ENCODE measurements at regions not wholly inside any gene's neighbourhood (a gene's known extent, or its start where the extent isn't known, plus 50 kb on each side); places are given as distances from the start of the nearest gene placed in this dataset.

DNA sequence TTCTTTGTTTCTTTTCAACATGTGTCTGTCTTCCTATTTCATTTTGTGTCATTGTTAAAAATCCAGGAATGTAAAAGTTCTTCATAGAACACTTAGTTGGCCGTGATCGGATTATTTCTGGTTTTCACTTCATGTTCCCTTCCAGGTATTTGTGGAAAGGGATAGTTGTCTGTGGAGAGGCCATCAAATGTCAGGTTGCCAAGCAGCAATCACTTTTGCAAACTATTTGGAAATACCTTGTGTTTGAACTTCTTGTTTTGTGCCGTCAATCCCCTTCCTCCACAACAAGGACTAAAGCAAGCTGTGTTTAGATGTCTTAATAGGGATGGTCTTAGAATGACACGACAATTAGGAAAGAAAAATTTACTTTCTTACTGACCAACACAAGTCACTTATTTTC lies 116.9 kb upstream of the MPDZ start:
- no peak for TF ChIP-seq POLR2A (IDR thresholded peaks at IDR 0.05)
- TF ChIP-seq, protein P1, sequence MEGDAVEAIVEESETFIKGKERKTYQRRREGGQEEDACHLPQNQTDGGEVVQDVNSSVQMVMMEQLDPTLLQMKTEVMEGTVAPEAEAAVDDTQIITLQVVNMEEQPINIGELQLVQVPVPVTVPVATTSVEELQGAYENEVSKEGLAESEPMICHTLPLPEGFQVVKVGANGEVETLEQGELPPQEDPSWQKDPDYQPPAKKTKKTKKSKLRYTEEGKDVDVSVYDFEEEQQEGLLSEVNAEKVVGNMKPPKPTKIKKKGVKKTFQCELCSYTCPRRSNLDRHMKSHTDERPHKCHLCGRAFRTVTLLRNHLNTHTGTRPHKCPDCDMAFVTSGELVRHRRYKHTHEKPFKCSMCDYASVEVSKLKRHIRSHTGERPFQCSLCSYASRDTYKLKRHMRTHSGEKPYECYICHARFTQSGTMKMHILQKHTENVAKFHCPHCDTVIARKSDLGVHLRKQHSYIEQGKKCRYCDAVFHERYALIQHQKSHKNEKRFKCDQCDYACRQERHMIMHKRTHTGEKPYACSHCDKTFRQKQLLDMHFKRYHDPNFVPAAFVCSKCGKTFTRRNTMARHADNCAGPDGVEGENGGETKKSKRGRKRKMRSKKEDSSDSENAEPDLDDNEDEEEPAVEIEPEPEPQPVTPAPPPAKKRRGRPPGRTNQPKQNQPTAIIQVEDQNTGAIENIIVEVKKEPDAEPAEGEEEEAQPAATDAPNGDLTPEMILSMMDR (IDR thresholded peaks at IDR 0.05), result no peak

Measured in Peyer's patch (tissue), 4 donors.